Activated T-cell treated with anti-CD3 and anti-CD28 coated beads, Interleukin-2, amount 50 U/mL, for 48 hours (primary cell): ENCODE measurements at regions not wholly inside any gene's neighbourhood (a gene's known extent, or its start where the extent isn't known, plus 50 kb on each side); places are given as distances from the start of the nearest gene placed in this dataset.
"Not testable (repeated sequence)": the region's sequence is repeated elsewhere in the genome, so short reads cannot be mapped to it uniquely, and the experiment has no call there.

Experiments used
- DNase-seq, 2 experiments: peaks; one replicate each; pipeline ENCODE4 v3.0.0-alpha.2; 2020

DNA sequence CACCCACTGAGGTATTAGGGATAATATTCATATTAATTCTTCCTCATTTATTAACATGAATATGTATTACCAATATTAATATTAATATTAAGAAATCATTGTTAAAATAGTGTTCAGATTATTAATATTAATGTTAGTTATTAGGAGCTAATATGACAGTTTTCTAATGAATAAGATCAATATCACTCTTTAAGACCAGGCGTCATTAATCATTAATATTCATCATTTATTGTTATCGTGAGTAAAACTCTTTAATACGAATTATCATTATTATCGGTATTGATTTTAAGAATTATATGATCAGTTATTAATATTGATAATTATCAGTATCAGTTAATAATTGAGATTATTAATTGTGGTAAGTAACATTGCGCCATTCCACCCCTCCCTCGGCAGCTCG is 101.0 kb upstream of the HMX1 start:
- DNase-seq = not testable (repeated sequence)

DNA sequence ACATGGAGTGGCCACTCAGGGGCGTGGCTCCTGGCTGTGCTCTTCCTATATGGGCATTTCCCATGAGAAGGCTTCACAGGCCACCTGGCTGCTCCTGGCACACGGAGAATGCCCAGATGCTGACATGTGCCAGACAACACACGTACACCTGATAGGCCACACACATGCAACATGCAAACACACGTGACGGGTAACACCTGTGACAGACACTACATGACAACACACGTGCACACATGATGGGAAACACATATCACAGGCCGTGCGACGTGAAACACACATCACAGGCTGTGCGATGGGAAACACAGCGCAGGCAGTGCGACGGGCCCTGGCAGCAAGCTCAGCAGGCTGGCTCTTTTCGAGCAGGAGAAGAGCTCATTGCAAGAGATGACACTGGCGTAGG is 94.3 kb upstream of the HMX1 start:
- not testable (repeated sequence) for DNase-seq

DNA sequence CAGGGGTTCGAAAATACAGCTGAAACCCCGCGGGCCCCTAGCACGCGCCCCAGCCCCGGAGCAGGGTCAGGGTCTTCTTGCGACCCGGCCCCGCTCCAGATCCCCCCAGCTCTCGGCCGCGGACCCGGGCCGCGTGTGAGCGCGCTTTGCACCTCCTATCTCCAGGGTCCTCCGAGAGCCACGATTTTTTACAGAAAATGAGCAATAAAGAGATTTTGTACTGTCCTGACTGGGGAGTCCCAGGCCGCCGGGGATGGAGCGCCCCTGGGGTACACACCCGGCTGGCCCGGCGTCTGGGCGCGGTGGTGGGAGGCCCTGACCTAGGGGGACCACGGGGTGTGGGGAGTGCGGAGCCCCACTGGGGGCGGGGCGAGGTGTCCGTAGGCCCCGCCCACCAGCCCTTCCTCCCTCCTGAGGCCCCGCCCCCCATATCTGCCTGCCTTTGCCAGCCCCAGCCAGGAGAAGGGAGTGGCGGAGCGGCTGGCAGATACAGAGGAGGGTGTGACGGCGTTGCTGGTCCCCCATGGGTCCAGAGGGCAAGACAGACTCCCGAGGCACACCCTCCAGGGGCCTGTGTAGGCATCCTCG is 92.7 kb upstream of the HMX1 start:
- peak in 1 of 2 experiments; percentile 24 for DNase-seq

DNA sequence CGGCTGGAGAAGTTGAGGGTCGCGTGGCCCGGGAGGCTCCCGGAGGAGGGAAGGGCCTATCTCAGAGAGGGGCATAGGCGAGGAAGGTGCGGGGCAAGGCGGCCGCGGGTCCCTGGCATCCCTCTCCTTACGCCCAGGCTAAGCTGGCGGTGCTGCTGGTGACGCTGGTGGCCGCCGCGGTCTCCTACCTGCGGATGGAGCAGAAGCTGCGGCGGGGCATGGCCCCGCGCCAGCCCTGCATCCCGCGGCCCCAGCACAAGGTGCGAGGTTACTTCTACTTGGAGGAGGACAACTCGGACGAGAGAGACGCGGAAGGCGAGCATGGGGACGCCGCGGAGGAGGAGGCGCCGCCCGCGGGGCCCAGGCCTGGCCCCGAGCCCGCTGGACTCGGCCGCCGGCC is 91.9 kb upstream of the HMX1 start:
- DNase-seq = not testable (repeated sequence)

DNA sequence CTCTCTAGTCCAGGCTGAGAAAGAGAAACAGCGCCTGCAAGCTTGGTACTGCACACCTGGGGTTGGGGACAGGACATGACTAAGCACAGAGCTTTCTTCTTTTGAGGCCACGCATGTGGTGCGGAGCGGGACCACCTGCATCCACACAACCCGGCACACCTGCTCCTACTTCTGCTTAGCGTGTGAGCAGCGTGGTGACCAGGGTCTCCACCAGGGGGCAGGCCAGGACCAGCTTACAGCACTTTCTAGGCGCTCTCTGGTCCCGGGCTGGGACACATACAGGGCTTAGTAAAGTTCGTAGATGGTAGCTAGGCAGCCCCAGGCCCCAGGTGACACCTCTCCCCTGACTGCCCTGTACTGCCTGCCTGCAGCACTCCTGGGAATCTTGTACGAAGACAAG is 89.7 kb upstream of the HMX1 start:
- peak; percentile 70 to 77 for DNase-seq

DNA sequence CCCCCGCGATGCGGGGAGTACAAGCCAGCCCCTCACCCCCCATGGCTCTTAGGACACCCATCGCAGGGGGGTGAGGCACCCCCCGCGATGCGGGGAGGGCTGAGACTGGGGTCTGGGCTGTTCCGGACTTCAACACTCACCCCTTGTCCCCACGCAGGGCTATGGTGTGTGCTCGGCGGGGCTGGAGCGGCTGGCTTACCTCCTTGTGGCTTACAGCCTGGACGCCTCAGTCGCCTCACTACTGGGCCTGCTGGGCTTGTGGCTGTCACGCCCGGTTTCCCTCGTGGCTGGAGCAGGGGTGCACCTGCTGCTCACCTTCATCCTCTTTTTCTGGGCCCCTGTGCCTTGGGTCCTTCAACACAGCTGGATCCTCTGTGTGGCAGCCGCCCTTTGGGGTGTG is 87.8 kb upstream of the HMX1 start:
- DNase-seq = not testable (repeated sequence)

DNA sequence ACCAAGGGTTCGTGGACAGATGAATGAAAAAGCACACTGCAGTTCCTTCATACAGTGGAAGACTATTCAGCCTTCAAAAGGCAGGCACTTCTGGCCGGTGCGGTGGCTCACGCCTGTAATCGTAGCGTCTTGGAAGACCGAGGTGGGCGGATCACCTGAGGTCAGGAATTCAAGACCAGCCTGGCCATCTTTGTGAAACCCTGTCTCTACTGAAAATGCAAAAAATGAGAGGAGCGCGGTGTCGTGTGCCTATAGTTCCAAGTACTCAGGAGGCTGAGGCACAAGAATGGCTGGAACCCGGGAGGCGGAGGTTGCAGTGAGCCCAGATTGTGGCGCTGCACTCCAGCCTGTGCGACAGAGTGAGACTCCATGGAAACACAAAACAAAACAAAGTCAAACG is 82.4 kb upstream of the HMX1 start:
- DNase-seq = not testable (repeated sequence)

DNA sequence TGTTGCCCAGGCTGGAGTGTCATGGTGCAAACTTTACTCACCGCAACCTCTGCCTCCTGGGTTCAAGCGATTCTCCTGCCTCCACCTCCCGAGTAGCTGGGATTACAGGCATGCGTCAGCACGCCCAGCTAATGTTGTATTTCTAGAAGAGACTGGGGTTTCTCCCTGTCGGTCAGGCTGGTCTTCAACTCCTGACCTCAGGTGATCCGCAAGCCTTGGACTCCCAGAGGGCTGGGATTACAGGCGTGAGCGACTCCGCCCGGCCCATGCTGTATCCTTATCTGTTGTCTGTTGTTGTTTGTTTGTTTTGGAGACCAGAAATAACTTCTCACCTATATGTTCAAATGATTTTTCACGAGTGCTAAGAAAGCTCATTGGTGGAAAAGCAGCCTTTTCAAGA is 81.2 kb upstream of the HMX1 start:
- DNase-seq = not testable (repeated sequence)

DNA sequence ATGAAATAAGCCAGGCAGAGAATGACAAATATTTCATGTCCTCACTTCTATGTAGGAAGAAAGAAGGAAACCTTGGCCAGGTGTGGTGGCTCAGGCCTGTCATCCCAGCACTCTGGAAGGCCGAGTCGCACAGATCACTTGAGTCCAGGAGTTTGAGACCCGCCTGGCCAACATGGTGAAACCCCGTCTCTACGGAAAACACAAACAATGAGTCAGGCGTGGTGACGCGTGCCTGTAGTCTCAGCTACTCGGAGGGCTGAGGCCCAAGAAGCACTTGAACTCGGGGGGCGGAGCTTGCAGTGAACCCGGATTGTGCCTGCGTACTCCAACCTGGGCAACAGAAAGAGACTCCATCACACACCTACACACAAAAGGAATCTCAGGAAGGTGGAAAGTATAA is 80.5 kb upstream of the HMX1 start:
- not testable (repeated sequence) for DNase-seq

DNA sequence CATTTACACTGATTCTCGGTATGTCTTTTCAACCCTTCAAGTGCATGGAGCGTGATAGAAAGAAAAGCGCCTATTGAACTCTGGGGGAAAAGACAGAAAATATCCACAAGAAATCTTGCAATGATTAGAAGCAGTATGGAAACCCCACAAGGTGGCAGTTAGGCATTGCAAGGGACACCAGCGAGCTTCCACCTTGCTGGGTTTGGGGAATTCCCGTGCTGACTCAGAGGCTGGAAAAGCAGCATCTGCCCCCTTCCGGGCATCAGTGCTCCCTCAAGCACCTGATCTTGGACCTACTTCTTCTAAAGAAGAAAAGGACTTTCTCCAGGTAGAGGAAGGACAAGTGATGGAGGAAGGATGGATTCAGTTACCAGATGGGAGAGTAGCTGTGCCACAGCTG is 73.9 kb upstream of the HMX1 start:
- not testable (repeated sequence) for DNase-seq

DNA sequence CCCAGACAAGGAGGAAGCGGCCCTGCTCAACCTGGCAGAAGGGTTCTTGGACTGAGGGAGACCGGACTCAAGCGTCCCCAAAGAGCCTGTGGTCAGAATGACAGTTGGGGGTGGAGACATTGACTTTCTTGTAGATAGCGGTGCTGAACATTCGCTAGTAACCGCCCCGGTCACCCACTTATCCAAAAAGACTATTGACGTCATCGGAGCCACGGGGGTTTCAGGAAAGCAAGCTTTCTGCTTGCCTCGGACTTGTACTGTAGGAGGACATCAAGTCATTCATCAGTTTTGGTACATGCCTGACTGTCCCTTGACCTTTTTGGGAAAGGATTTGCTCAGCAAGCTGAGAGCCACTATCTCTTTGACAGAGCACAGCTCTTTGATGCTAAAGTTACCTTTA is 71.7 kb upstream of the HMX1 start:
- not testable (repeated sequence) for DNase-seq

DNA sequence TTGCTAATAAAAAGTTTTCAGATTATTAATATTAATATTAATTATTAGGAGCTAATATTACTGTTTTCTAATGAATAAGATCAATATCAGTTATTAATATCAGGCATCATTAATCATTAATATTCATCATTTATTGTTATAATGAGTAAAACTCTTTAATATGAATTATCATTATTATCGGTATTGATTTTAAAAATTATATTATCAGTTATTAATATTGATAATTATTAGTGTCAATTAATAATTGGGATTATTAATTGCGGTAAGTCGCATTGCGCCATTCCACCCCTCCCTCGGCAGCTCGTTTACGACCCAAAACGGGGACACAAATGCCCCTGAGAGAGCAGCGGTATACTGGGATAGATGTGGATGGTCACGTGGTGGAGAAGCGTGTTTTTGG is 70.4 kb upstream of the HMX1 start:
- not testable (repeated sequence) for DNase-seq

DNA sequence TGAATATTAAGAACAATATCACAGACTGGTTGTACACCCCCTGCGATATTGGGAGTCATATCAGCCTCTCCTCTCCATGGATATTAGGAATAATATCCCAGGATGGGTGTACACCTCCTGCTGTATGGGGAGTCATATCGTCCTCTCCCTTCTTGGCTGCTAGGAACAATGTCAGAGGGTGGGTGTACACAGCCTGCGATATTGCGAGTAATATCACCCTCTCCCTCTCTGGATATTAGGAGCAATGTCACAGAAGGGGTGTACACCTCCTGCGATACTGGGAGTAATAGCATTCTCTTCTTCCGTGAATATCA is 69.8 kb upstream of the HMX1 start:
- not testable (repeated sequence) for DNase-seq

DNA sequence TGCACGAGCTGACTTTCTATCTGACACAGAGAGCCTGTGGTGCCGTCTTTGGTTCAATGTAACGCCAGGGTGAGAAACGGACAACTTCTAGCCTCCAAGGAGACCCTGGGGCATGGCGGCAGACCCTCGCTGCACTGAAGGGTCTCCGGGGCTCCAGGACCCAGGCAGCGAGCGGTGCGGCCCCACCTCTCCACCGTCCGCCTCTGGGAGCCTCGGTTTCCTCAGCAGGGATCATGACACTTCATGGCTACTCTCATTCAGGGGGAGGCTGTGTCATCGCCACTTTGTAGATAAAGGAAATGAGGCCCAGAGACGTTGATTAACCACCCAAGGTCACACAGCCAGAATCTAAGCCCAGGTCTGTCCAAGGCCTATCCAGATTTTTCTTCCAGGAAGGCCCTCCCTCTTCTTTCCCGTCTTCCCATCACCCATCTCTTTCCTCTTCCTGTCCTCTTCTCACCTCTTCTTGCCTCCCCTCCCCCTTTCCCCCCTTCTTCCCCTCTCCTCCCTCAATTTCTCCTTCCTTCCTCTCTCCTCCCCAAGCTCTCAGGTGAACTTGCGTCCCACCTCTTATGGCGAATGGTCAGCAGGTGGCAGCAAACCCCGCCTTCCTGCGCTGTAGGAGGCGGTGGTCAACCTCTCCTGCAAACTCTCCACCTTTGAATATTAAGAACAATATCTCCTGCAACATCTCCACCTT is 69.3 kb upstream of the HMX1 start:
- DNase-seq = peak in 1 of 2 experiments; percentile 28

DNA sequence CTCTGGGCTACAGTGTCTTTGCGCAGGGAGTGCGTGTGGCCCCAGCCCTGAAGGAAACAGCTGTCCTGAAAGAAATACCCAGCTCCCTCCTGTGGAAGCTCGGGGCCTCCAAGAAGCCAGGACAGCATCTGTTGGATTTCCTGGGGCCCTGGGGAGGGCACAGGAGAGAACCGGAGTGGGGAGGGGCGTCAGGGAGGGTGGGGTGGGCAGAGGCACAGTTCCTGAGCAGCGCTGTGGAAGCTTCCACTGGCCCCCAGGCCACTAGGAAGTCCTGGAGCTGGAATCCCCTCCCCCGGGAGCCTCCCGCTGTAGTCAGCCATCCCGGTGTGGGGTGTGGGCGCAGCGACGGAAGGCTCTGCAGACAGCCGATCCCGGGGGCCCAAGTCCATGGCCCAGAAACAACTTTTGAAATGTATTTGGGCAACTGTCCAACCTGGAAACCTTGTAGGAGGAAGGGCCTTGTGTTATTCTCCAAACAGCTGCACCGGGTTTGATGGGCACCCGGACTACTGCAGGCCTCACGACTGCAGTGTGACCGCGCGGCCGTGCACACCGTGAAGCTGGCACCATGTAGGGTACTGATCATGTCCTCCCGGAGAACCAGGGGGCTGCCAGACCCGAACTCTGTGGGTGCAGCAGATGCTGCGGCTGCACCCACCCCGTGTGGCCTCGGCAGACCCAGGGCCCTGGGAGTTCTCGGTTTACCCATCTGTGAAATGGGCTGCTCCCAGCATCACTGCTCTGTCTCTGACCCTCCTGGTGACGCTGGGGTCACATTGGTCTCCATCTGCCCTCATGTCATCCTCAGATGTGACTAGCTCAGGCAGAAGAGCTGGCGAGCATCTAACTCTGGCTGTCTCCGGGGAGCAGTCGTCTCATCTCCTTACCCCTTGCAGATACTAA is 68.5 kb upstream of the HMX1 start:
- DNase-seq = no peak

DNA sequence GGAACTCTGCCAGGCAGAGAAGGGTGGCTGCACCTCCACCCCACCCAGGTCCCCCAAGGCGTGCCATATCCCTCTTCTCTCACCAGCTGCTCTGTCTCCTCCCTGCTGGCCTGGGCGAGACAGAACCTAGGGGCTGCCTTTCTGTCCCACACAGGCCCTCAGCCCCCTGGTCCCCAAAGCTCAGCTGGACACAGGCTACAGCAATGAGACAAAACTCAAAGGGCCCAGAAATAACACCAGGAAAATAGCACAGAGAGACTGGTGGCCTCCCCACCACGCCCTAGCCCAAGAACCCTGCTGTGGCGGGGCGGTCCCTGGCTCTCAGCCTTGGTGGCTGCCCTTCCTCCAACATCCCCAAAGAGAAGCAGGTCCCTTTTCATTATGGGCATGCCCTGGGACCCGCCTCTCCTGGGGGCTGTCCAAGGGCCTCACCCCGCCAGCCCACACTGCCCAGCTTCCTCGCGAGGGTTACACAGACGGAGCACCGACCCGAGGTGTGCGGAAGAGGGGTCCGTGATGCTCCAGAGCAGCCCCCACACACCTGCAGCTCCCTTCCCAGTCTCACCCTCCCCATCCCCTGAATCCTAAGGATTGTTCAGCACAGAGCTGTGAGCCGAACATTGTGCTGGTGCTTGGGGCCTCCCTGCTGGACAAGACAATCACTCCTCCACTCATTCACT is 67.7 kb upstream of the HMX1 start:
- DNase-seq = no peak

DNA sequence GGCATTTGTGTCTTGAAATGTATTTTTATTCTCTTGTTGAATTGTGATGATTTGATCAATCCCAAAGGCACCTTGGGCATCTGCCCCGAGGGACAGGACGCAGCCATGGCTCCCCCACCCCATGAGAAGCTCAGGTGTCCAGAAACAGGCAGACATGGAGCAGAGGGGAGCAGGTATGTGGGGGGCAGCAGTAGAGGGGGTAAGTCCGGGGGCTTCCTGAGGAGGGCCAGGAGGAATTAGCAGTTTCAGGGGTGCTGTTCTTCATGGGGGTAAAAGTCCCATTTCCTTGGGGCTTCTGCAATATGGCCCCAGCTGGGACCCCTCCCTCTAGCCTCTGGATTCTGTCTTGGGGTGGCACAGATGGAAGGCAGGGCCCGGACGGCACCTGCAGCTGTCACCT is 67.0 kb upstream of the HMX1 start:
- DNase-seq = no peak

DNA sequence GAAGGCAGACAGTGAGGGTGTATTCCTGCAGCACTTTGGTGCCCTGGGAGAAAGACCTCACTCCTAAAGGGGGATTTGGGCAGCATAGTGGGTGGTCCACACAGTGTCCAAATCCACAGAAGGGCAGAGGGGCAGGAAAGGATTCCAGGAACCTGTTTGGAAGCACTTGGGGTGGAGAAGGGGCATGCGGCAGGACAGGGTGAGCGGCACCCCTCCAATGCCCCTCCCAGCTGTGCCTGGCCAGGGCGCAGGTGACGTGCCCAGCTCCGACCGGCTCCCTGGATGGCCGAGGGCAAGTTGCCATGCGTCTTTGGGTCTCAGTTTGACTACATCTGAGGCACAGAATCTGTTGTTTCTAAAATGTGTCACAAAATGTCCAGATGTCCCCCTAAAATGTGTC is 66.5 kb upstream of the HMX1 start:
- DNase-seq = no peak

DNA sequence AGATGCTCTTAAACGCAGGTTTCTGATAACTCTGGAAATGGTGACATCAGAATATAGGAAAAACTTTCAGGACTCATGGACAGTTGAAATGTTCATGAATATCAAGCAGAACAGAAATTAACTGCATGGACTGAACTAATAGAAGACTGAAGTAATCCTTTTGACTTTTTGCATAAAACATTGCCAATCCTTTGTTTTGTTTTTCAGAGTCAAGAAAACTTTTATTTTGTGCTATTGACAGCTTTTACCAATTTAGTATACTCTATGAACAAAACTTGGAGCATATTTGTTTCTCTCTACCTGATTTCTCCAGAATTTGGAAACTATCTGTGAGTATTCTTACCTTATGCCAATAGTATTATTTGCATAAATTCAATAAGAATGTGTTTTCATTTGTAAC is 61.2 kb upstream of the HMX1 start:
- DNase-seq = no peak

DNA sequence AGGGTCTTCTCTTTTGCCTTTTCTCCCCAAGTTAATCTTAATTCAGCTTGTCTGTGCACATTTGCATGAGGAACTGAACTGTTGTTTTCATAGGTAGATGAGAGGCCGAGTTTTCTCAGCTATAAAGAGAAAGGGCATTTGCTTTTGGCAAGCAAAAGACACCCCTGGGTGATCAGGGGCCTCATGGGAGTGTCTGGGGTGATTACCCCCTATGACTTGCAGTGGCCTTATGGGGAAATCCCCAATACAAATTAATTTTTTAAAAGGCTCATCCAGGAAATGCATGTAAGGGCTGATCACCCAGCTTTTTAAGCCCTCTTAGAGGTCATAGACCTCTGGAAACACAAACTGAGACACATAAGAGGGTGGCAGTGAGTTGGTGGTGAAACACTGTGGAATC is 56.4 kb upstream of the HMX1 start:
- DNase-seq = no peak

DNA sequence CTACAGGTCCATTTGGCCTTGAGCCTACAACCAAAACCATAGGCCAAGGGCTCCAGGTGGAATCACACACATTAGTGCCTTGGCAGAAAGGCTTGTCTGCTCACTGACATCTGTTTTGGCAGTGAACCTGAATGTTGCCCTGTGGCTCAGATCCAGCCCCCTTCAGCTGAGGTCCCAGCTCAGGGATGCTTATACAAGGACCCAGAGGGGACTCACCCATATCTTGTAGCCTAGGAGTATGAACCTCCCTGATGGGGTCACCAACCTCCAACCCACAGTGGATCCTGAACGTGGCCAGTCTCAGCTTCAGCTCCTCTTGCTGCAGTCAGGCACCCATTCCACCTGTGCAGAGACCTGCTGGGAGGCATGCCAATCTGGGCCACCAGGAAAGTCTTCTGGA is 50.8 kb upstream of the HMX1 start:
- DNase-seq = peak in 1 of 2 experiments; percentile 5

DNA sequence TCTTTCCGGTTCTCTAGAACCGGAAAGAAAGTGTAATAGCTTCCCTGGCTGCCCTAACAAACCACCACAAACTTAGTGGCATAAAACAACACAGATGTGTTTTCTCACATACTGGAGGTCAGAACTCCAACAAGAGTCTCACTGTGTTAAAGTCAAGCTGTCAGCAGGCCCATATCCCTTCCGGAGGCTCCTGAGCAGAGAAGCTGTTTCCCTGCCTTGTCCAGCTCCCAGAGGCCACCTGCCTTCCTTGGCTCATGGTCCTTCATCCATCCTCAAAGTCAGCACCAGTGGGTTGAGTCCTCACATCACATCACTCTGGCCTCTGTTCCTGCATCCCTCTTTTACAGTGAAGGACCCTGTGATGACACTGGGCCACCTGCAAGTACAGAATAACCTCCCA is 49.8 kb upstream of the HMX1 start:
- peak in 1 of 2 experiments; percentile 1 for DNase-seq
